Neural crest cell (in vitro differentiated cells): ENCODE measurements at regions not wholly inside any gene's neighbourhood (a gene's known extent, or its start where the extent isn't known, plus 50 kb on each side); places are given as distances from the start of the nearest gene placed in this dataset.

Source experiments
- DNase-seq: peaks from one replicate; pipeline ENCODE4 v3.0.0; 2021; ENCODE audit warnings: low read depth, mixed read lengths, low spot score
- H3K27ac Mint-ChIP-seq: one replicate; pipeline ENCODE4 v1.8.0; 2021; ENCODE audit warnings: mild to moderate bottlenecking, mixed read lengths; ENCODE audit not compliant: unreplicated experiment
- H3K27me3 Mint-ChIP-seq: 2 replicates; pipeline ENCODE4 v1.8.0; 2021; ENCODE audit warnings: low read depth, mild to moderate bottlenecking, mixed read lengths
- H3K36me3 Mint-ChIP-seq: 2 replicates; pipeline ENCODE4 v1.8.0; 2021; ENCODE audit warnings: low read depth, mild to moderate bottlenecking, mixed read lengths
- H3K4me1 Mint-ChIP-seq: 2 replicates; pipeline ENCODE4 v1.8.0; 2021; ENCODE audit warnings: mixed read lengths
- H3K4me3 Mint-ChIP-seq: one replicate; pipeline ENCODE4 v1.8.0; 2021; ENCODE audit warnings: mild to moderate bottlenecking, mixed read lengths
- H3K9me3 Mint-ChIP-seq: 2 replicates; pipeline ENCODE4 v1.8.0; 2021; ENCODE audit warnings: mixed read lengths
- TF ChIP-seq, protein P1 (sequence below): fragments of 200-600 bp; sonication (generic); conservative IDR thresholded peaks from 2 replicates; pipeline ENCODE4 v1.5.0; 2021; ENCODE audit warnings: antibody characterized with exemption, mild to moderate bottlenecking

GRCh38 chr7:20050241-20050966, 166.8 kb downstream of the MACC1 start:
- TF ChIP-seq, protein P1, sequence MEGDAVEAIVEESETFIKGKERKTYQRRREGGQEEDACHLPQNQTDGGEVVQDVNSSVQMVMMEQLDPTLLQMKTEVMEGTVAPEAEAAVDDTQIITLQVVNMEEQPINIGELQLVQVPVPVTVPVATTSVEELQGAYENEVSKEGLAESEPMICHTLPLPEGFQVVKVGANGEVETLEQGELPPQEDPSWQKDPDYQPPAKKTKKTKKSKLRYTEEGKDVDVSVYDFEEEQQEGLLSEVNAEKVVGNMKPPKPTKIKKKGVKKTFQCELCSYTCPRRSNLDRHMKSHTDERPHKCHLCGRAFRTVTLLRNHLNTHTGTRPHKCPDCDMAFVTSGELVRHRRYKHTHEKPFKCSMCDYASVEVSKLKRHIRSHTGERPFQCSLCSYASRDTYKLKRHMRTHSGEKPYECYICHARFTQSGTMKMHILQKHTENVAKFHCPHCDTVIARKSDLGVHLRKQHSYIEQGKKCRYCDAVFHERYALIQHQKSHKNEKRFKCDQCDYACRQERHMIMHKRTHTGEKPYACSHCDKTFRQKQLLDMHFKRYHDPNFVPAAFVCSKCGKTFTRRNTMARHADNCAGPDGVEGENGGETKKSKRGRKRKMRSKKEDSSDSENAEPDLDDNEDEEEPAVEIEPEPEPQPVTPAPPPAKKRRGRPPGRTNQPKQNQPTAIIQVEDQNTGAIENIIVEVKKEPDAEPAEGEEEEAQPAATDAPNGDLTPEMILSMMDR: no peak
- no peaks in the 10 kb centered on the region for H3K27me3 Mint-ChIP-seq
- no peak overlapping the region for H3K4me3 Mint-ChIP-seq
- no peak for DNase-seq
- H3K27ac Mint-ChIP-seq: no peak overlapping the region
- H3K36me3 Mint-ChIP-seq: no peaks in the 10 kb centered on the region
- H3K4me1 Mint-ChIP-seq: no peaks in the 10 kb centered on the region
- peaks cover 4% of the 10 kb centered on the region for H3K9me3 Mint-ChIP-seq

- no peak overlapping the region for H3K27ac Mint-ChIP-seq
- no peaks in the 10 kb centered on the region for H3K36me3 Mint-ChIP-seq
- H3K9me3 Mint-ChIP-seq: no peaks in the 10 kb centered on the region
- H3K27me3 Mint-ChIP-seq: no peaks in the 10 kb centered on the region
- H3K4me3 Mint-ChIP-seq: no peak overlapping the region
- no peak for DNase-seq
- no peaks in the 10 kb centered on the region for H3K4me1 Mint-ChIP-seq
- TF ChIP-seq, protein P1: no peak
These were observed 178.5 kb downstream of the MACC1 start for GRCh38 chr7:20038676-20039075.

DNA sequence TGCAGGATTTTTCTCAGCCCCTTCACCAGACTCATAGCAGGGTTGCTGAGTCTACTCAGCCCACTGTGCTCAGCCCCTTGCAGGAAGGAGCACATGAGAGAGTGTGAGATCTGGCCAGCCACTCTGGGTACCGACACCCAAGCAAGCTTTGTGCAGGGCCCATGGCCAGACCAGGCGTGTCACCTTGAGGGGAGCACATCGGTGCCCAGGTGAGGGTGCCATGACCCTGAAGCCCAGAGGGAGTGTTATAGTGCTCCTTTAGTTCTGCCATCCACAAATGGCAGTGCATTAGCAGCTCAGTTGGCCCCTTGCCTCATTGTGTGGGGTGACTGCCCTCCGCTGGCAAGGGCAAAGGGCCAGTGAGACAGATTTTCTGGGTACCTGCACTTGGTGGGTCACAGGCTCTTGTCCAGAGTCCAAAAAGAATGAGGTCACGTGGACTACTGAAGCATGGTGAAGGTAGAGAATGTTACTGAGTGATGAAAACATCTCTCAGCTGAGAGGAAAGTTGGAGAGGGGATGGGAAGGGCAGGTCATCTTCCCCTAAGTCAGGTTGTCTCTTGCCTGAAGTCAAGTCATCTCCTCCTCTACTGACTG, 181.8 kb downstream of the MACC1 start:
- Mint-ChIP-seq H3K36me3 (no peaks in the 10 kb centered on the region), H3K4me1 (peaks cover 5% of the 10 kb centered on the region), H3K27me3 (no peaks in the 10 kb centered on the region), H3K4me3 (no peak overlapping the region), H3K27ac (no peak overlapping the region), H3K9me3 (no peaks in the 10 kb centered on the region)
- TF ChIP-seq, protein P1: no peak
- DNase-seq: no peak

- DNase-seq: no peak
- Mint-ChIP-seq H3K4me1 (peaks cover 5% of the 10 kb centered on the region), H3K36me3 (no peaks in the 10 kb centered on the region), H3K27me3 (no peaks in the 10 kb centered on the region), H3K4me3 (no peak overlapping the region), H3K27ac (no peak overlapping the region), H3K9me3 (no peaks in the 10 kb centered on the region)
- TF ChIP-seq, protein P1: no peak
These were observed 183.4 kb downstream of the MACC1 start for GRCh38 chr7:20033621-20034400.

GRCh38 chr7:20032741-20033140, 184.4 kb downstream of the MACC1 start:
- no peak for DNase-seq
- no peaks in the 10 kb centered on the region for H3K36me3 Mint-ChIP-seq
- H3K27ac Mint-ChIP-seq: no peak overlapping the region
- H3K9me3 Mint-ChIP-seq: no peaks in the 10 kb centered on the region
- H3K4me1 Mint-ChIP-seq: peaks cover 5% of the 10 kb centered on the region
- TF ChIP-seq, protein P1: no peak
- H3K27me3 Mint-ChIP-seq: no peaks in the 10 kb centered on the region
- H3K4me3 Mint-ChIP-seq: no peak overlapping the region
